A673 (cell line): ENCODE measurements at regions not wholly inside any gene's neighbourhood (a gene's known extent, or its start where the extent isn't known, plus 50 kb on each side); places are given as distances from the start of the nearest gene placed in this dataset.

ENCODE experiments used
- CTCF ChIP-seq: fragments of 300-800, 200-600 bp; sonication (generic); conservative IDR thresholded peaks from 2 replicates; pipeline ENCODE4 v1.5.1; 2017; ENCODE audit warnings: low read depth, mild to moderate bottlenecking, antibody characterized with exemption, low read length, moderate library complexity, mixed read lengths
- EZH2 ChIP-seq: fragments of 200-600 bp; sonication (generic); IDR thresholded peaks from 2 replicates; pipeline ENCODE4 v1.6.1; 2017; ENCODE audit warnings: borderline replicate concordance, low read depth, mild to moderate bottlenecking, mixed read lengths, antibody characterized with exemption, low read length; ENCODE audit not compliant: poor library complexity, severe bottlenecking

GRCh38 chr3:107208100-107208499 is 169.1 kb upstream of the CCDC54 start:
- TF ChIP-seq EZH2 (no peak), CTCF (no peak)
